GM21825 (cell line): ENCODE measurements at regions not wholly inside any gene's neighbourhood (a gene's known extent, or its start where the extent isn't known, plus 50 kb on each side); places are given as distances from the start of the nearest gene placed in this dataset.

ENCODE experiments used
- ATAC-seq: cut with Tn5 transposase; IDR thresholded peaks from one replicate; pipeline ENCODE4 v1.9.1; 2021; ENCODE audit warnings: mild to moderate bottlenecking, moderate library complexity; ENCODE audit not compliant: unreplicated experiment

DNA sequence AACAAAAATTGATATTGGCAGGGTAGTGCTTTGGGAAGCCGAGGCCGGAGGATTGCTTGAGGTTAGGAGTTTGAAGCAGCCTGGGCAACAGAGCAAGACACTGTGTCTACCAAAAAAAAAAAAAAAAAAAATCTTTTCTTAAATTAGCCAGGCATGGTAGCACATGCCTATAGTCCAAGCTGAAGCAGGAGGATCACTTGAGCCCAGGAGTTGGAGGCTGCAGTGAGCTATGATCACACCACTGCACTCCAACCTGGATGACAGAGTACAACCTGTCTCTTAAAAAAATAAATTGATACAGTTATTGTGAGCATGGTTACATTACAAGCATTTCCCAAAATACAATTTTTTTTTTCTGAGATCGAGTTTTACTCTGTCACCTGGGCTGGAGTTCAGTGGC, 59.4 kb upstream of the SVIL start:
- ATAC-seq, result no peak

DNA sequence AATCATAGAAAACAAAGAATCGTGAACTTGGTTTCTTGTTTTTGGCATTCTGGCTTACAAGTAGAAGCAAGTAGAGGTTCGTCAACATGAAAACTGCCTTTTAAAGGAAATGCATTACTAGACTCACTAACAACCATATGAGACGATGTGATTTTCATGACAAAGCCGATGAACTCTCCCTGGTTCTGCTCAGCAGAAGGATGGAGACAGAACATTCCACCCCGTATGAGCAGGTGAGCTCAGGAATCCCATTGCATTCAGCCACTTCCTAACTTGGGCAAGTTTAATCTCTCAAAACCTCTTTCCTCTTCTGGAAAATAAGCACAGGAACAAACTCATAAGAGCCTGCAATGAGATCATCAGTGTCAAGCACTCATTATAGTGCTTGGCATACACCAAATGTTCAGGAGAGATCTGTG, 57.4 kb upstream of the SVIL start:
- ATAC-seq, result no peak

DNA sequence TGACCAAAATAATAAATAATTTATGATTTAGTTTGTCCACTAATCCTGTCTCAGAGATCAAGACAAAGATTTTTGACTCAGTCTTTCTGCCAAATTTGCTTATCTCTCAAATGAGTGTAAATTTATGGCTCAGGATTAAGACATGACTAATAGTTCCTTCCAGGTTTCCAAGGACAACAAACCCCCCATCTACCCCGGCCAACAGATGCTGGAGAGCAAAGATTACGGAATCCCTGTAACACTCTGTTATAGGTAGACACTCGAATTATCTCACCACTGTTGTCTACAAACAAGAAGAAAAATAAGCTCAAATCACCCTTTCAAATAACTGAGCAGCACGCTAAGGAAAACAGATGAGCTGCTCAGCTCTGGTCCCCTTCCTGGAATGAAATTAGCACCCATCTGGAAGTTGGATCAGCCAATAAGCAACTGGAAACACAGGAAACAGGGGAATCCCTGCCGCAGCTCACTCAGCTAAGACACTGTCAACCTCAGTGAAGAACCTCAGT, 56.8 kb upstream of the SVIL start:
- no peak for ATAC-seq

DNA sequence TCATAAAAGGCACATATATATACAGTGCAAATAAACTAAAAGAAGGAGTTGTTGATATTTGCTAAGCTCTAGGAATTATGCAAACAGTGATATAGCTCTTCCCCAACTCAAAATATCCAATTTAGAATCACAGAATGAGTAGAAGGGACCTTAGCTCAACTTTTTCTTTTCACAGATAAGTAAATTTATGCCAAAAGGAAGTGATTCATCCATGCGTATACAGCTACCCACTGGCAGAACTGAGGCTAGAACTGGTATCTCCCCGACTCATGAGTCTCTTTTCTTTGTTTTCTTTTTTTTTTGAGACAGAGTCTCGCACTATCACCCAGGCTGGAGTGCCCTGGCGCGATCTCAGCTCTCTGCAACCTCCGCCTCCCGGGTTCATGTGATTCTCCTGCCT, 54.2 kb upstream of the SVIL start:
- no peak for ATAC-seq

DNA sequence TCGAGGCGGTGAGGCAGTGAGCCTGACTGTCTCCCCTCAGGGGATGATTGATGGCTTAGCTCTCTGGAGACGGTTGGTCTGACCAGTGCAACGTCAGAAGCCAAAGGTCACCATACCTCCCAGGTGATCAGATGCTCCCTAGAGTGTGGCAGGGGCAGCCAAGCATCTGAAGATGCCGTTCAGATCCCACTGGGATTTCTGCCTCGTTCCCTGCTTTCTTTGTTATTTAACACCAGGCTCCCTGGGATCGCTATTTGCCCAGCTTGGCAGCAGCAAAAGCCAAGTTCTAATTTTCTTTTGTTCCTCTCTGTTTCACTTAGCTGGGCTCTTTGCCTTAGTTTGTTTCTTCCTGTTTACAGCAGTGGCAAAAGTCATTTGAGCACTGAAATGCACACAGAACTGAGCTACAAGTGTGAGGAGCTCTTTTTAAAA, 53.5 kb upstream of the SVIL start:
- no peak for ATAC-seq

DNA sequence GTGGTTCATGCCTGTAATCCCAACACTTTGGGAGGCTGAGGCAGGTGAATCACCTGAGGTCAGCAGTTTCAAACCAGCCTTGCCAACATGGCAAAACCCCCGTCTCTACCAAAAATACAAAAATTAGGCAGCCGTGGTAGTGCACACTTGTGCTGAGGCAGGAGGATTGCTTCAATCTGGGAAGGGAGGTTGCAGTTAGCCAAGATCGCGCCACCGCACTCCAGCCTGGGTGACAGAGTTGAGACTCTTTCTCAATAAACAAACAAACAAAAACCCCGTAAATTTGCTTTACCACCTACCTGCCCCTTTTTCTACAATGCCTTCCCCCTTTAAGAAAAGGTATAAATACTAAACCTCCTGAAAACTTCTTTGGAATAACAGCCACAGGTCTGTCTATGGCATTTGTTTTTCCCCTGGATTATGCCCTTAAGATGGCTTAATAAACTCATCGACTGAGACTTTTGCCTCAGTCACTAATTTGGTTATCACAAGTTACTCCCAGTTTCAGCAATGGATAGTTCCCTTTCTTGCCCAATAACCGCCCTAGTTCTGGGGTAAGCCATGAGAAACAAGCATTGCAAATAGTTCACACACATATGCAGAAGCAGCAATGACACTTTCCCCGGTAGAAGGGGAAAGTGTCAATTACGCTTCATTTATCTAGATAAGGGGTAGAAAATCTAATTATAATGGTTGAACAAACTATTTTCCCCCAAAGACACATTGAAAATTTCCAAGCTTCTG, 52.8 kb upstream of the SVIL start:
- no peak for ATAC-seq

DNA sequence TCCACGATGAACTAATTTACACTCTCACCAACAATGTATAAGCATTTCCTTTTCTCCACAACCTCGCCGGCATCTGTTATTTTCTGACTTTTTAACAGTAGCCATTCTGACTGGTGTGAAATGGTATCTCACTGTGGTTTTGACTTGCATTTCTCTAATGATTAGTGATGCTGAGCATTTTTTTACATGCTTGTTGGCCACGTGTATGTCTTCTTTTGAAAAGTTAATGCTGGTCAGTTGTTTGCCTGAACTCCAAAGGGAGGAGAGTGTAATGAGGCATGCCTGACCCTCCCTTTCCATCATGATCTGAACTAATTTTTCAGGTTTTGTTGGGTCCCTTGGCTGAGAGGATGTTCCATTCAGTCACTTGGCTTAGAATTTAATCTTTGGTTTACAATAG, 50.7 kb upstream of the SVIL start:
- ATAC-seq, result no peak
